K562 (cell line): ENCODE measurements at regions not wholly inside any gene's neighbourhood (a gene's known extent, or its start where the extent isn't known, plus 50 kb on each side); places are given as distances from the start of the nearest gene placed in this dataset.

Experiments
- ATAC-seq: fragments of 200-7000 bp; cut with Tn5 transposase; 3 replicates; pipeline ENCODE4 v1.9.1; 2020; ENCODE audit warnings: moderate library complexity
- BruUV-seq: library from RNA; stranded (reverse); fragments of 400-500 nt; replicated peaks from 2 replicates; lab custom pipeline; 2021; lab: Mats Ljungman, UMichigan
- CTCF ChIA-PET: fragments of 300-600 bp; formaldehyde crosslinking; extraction: SDS; loops from one replicate; lab custom pipeline; 2021; ENCODE audit warnings: low intra/inter-chr PET ratio; lab: Yijun Ruan, JAX
- POLR2A ChIA-PET: fragments of 300-600, 350-650 bp; sonication (Branson Sonifier 250); formaldehyde crosslinking; extraction: SDS; loops from one replicate; lab custom pipeline; 2021; ENCODE audit warnings: antibody characterized with exemption, inconsistent platforms; lab: Yijun Ruan, JAX
- DNase-seq, 4 experiments: peaks; one replicate each; pipeline versions ENCODE4 v3.0.0 to v3.0.0-alpha.2; 2011 to 2018; ENCODE audit warnings: low spot score in 3 of 4, mixed read lengths in 3 of 4; ENCODE audit errors: extremely low read depth in 1 of 4
- FAIRE-seq: peaks from 2 replicates; lab custom pipeline; 2011; peaks lifted over from hg19 to GRCh38; lab: Jason Lieb, UNC
- H2AFZ ChIP-seq: 2 replicates; pipeline ENCODE4 v1.6.0; 2011; ENCODE audit warnings: low read depth, low read length, control low read depth, inconsistent platforms
- H3K27ac ChIP-seq: fragments of 200-600 bp; 3 replicates; pipeline ENCODE4 v1.8.0; 2011; ENCODE audit warnings: low read depth, mild to moderate bottlenecking, control low read depth, inconsistent platforms, low read length, moderate library complexity, mixed read lengths; ENCODE audit errors: extremely low read depth
- H3K27me3 ChIP-seq, 2 experiments: fragments of 300-600 bp in 1 of 2; 2 replicates in 1 of 2; 3 replicates in 1 of 2; pipeline versions ENCODE4 v1.6.0 to v1.8.0; 2011; ENCODE audit warnings: inconsistent platforms in 2 of 2, low read length in 2 of 2, mild to moderate bottlenecking in 1 of 2, mixed read lengths in 1 of 2, moderate library complexity in 1 of 2; ENCODE audit not compliant: control insufficient read depth in 2 of 2, insufficient read depth in 2 of 2
- H3K36me3 ChIP-seq: fragments of 300-600 bp; 3 replicates; pipeline ENCODE4 v1.8.0; 2011; ENCODE audit warnings: mild to moderate bottlenecking, low read length, inconsistent platforms; ENCODE audit not compliant: control insufficient read depth, insufficient read depth
- H3K4me1 ChIP-seq, 2 experiments: fragments of 200-600 bp in 1 of 2; replicated peaks in 1 of 2; 2 replicates in 1 of 2; 3 replicates in 1 of 2; pipeline versions ENCODE4 v1.5.1 to v1.8.0; 2011; ENCODE audit warnings: inconsistent platforms in 2 of 2, low read length in 2 of 2, mild to moderate bottlenecking in 1 of 2, mixed read lengths in 1 of 2, moderate library complexity in 1 of 2; ENCODE audit not compliant: control insufficient read depth in 2 of 2, insufficient read depth in 2 of 2
- H3K4me2 ChIP-seq: 2 replicates; pipeline ENCODE4 v1.6.1; 2011; ENCODE audit warnings: low read length, control low read depth, inconsistent platforms, mixed read lengths; ENCODE audit not compliant: insufficient read depth
- H3K4me3 ChIP-seq: fragments of 200-600 bp; sonication (generic), shearing (Covaris generic); 2 replicates; pipeline ENCODE4 v1.5.1; 2016; ENCODE audit warnings: control low read depth, inconsistent platforms
- H3K79me2 ChIP-seq: fragments of 200-600 bp; 3 replicates; pipeline ENCODE4 v1.8.0; 2011; ENCODE audit warnings: low read length, inconsistent platforms; ENCODE audit not compliant: control insufficient read depth, insufficient read depth
- H3K9ac ChIP-seq, 2 experiments: 2 replicates each; pipeline versions ENCODE4 v1.6.0 to v1.6.1; 2011; ENCODE audit warnings: low read depth in 2 of 2, low read length in 2 of 2, control low read depth in 1 of 2, inconsistent platforms in 1 of 2, mild to moderate bottlenecking in 1 of 2, mixed read lengths in 1 of 2; ENCODE audit not compliant: insufficient read depth in 1 of 2
- H3K9me1 ChIP-seq: one replicate; pipeline ENCODE4 v1.6.0; 2011; ENCODE audit warnings: inconsistent platforms, mild to moderate bottlenecking, low read length, moderate library complexity; ENCODE audit not compliant: control insufficient read depth, insufficient read depth
- H3K9me3 ChIP-seq: replicated peaks from 2 replicates; pipeline ENCODE4 v1.5.1; 2011; ENCODE audit warnings: low read depth, low read length, inconsistent platforms; ENCODE audit not compliant: control insufficient read depth, insufficient read depth
- H4K20me1 ChIP-seq: replicated peaks from 2 replicates; pipeline ENCODE4 v1.6.1; 2011; ENCODE audit warnings: low read length, inconsistent platforms, mixed read lengths; ENCODE audit not compliant: control insufficient read depth, insufficient read depth
- ATF6 ChIP-seq: sonication (generic); formaldehyde crosslinking; IDR thresholded peaks from 2 replicates; pipeline ENCODE4 v1.4.0; 2020; ENCODE audit warnings: mild to moderate bottlenecking, missing genetic modification reagents
- CBX1 ChIP-seq: sonication (generic); IDR thresholded peaks from 2 replicates; pipeline ENCODE4 v1.6.1; 2016; ENCODE audit warnings: antibody characterized with exemption, low read depth, mild to moderate bottlenecking
- KAT8 ChIP-seq: fragments of 450-650 bp; IDR thresholded peaks from 2 replicates; pipeline ENCODE4 v1.6.1; 2016; ENCODE audit warnings: low read depth, mild to moderate bottlenecking
- NCOR1 ChIP-seq: fragments of 450-650 bp; IDR thresholded peaks from 2 replicates; pipeline ENCODE4 v1.6.1; 2016; ENCODE audit warnings: mild to moderate bottlenecking, moderate library complexity
- NONO ChIP-seq, 2 experiments: fragments of 200-400 bp in 1 of 2; fragments of 450-650 bp in 1 of 2; formaldehyde crosslinking in 1 of 2; IDR thresholded peaks; 2 replicates each; pipeline ENCODE4 v1.6.1; 2017; ENCODE audit warnings: low read depth in 2 of 2, mild to moderate bottlenecking in 2 of 2, moderate library complexity in 2 of 2, low read length in 1 of 2
- TSC22D4 ChIP-seq: fragments of 450-650 bp; IDR thresholded peaks from 2 replicates; pipeline ENCODE4 v1.6.1; 2016; ENCODE audit warnings: missing genetic modification characterization, missing biosample characterization, control low read depth
- U2AF2 ChIP-seq: fragments of 200-400 bp; formaldehyde crosslinking; optimal IDR thresholded peaks from 2 replicates; pipeline ENCODE3; 2017; ENCODE audit warnings: low read depth, mild to moderate bottlenecking, low read length
- ZFP36 ChIP-seq: fragments of 150-350 bp; IDR thresholded peaks from 2 replicates; pipeline ENCODE4 v1.6.1; 2018; ENCODE audit warnings: low read length, low read depth; ENCODE audit not compliant: partially characterized antibody
- WGBS: fragments of 100-300 bp; shearing (Covaris generic); methylation state at CpG from one replicate; pipeline ENCODE4 v1.1.6; 2016; ENCODE audit warnings: low coverage, mixed read lengths; ENCODE audit not compliant: insufficient coverage; ENCODE audit errors: missing lambda C conversion rate; 5-methylcytosine and 5-hydroxymethylcytosine counted together
- in situ Hi-C: fragments of 300-500 bp; cut with MboI; formaldehyde crosslinking; loops from 4 replicates; pipeline ENCODE4 v1.15.0; 2018; ENCODE audit warnings: inconsistent platforms, mixed read lengths
- intact Hi-C: fragments of 100-400 bp; cut with micrococcal nuclease; formaldehyde crosslinking; loops from 2 replicates; pipeline ENCODE4 v1.14.2; 2022
- TF ChIP-seq, protein P1 (sequence below): conservative IDR thresholded peaks from 2 replicates; pipeline ENCODE4 v1.6.1; 2011; ENCODE audit warnings: low read depth, mild to moderate bottlenecking, low read length; ENCODE audit not compliant: control insufficient read depth

- no peaks in the 10 kb centered on the region for H3K36me3 ChIP-seq
- H3K27me3 ChIP-seq, result no peaks in the 10 kb centered on the region
- intact Hi-C loops (no loop called here), in situ Hi-C loops (no loop called here)
- no peak overlapping the region for H2AFZ ChIP-seq
- ChIA-PET POLR2A (no interaction called here), CTCF (no interaction called here)
- H3K79me2 ChIP-seq, result no peaks in the 10 kb centered on the region
- H3K9me1 ChIP-seq, result no peaks in the 10 kb centered on the region
- no peak for ATAC-seq
- no peaks in the 10 kb centered on the region; the same call in 1 of the 2 replicates for H3K9me3 ChIP-seq
- FAIRE-seq, result no peak
- H4K20me1 ChIP-seq, result no peaks in the 10 kb centered on the region
- DNase-seq, result no peak
- 2% methylated on average over 4 of the region's 4 CpGs for WGBS
- no peak overlapping the region for H3K4me2 ChIP-seq
- H3K27ac ChIP-seq, result no peak overlapping the region
- BruUV-seq, result no TSS peak
- H3K9ac ChIP-seq, result no peak overlapping the region
- no peaks in the 10 kb centered on the region for H3K4me1 ChIP-seq
- TF ChIP-seq TSC22D4 (tag) (no peak), NONO (IDR thresholded peaks at IDR 0.05; ENCODE audit: low read depth in 2 of 2, low read length in 1 of 2) (no peak), KAT8 (no peak), CBX1 (no peak), NCOR1 (no peak), U2AF2 (no peak), ATF6 (CRISPR knock-in tag) (no peak), ZFP36 (no peak)
- TF ChIP-seq, protein P1, sequence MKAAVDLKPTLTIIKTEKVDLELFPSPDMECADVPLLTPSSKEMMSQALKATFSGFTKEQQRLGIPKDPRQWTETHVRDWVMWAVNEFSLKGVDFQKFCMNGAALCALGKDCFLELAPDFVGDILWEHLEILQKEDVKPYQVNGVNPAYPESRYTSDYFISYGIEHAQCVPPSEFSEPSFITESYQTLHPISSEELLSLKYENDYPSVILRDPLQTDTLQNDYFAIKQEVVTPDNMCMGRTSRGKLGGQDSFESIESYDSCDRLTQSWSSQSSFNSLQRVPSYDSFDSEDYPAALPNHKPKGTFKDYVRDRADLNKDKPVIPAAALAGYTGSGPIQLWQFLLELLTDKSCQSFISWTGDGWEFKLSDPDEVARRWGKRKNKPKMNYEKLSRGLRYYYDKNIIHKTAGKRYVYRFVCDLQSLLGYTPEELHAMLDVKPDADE, result no peak
- no peak overlapping the region for H3K4me3 ChIP-seq
Measured at GRCh38 chr1:188689542-188689941, 1788.1 kb downstream of the BRINP3 start.
